BJ (cell line): ENCODE measurements at regions not wholly inside any gene's neighbourhood (a gene's known extent, or its start where the extent isn't known, plus 50 kb on each side); places are given as distances from the start of the nearest gene placed in this dataset.

Source experiments
- CTCF ChIA-PET: fragments of 350-600 bp; formaldehyde crosslinking; extraction: SDS; loops from one replicate; lab custom pipeline; 2021; ENCODE audit warnings: antibody characterized with exemption, inconsistent platforms; lab: Yijun Ruan, JAX
- POLR2A ChIA-PET: fragments of 300-600 bp; sonication (Branson Sonifier 250); formaldehyde crosslinking; extraction: SDS; loops from one replicate; lab custom pipeline; 2021; ENCODE audit warnings: antibody characterized with exemption; lab: Charles Lee
- DNase-seq: peaks from one replicate; pipeline ENCODE4 v3.0.0-alpha.2; 2011; ENCODE audit warnings: low read depth
- H3K27me3 ChIP-seq: 2 replicates; pipeline ENCODE4 v1.6.0; 2011; ENCODE audit warnings: low read length; ENCODE audit not compliant: control insufficient read depth, insufficient read depth
- H3K36me3 ChIP-seq: 2 replicates; pipeline ENCODE4 v1.5.1; 2011; ENCODE audit warnings: low read length; ENCODE audit not compliant: control insufficient read depth, insufficient read depth
- H3K4me3 ChIP-seq: 2 replicates; pipeline ENCODE4 v1.5.1; 2011; ENCODE audit warnings: low read depth, mild to moderate bottlenecking, control low read depth, low read length
- TF ChIP-seq, protein P1 (sequence below): IDR thresholded peaks from 2 replicates; pipeline ENCODE4 v1.5.1; 2011; ENCODE audit warnings: low read depth, mild to moderate bottlenecking, control low read depth, inconsistent platforms, low read length, moderate library complexity; ENCODE audit not compliant: insufficient read depth

DNA sequence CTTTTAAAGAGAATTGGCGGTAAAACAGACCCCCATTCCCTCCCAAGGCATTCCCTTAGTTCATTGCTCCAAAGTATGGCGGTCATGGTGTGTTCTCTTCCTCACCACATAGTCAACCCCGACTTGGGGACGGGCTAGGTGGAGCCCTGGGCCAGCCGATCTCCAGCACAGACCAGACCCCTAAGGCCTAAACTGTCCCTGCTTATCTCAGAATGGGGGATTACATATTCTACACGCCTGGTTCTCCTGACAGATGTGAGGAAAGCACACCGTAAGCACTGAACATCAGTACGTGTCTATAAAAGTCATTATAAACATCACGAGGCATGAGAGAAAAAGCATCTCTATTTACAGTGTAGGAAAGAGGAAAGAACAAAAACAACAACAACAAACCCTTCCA, 244.5 kb upstream of the STT3B start:
- ChIA-PET POLR2A (no interaction called here), CTCF (no interaction called here)
- no peak overlapping the region for H3K4me3 ChIP-seq
- H3K27me3 ChIP-seq: no peaks in the 10 kb centered on the region
- no peak for DNase-seq
- TF ChIP-seq, protein P1, sequence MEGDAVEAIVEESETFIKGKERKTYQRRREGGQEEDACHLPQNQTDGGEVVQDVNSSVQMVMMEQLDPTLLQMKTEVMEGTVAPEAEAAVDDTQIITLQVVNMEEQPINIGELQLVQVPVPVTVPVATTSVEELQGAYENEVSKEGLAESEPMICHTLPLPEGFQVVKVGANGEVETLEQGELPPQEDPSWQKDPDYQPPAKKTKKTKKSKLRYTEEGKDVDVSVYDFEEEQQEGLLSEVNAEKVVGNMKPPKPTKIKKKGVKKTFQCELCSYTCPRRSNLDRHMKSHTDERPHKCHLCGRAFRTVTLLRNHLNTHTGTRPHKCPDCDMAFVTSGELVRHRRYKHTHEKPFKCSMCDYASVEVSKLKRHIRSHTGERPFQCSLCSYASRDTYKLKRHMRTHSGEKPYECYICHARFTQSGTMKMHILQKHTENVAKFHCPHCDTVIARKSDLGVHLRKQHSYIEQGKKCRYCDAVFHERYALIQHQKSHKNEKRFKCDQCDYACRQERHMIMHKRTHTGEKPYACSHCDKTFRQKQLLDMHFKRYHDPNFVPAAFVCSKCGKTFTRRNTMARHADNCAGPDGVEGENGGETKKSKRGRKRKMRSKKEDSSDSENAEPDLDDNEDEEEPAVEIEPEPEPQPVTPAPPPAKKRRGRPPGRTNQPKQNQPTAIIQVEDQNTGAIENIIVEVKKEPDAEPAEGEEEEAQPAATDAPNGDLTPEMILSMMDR: no peak
- no peaks in the 10 kb centered on the region for H3K36me3 ChIP-seq

DNA sequence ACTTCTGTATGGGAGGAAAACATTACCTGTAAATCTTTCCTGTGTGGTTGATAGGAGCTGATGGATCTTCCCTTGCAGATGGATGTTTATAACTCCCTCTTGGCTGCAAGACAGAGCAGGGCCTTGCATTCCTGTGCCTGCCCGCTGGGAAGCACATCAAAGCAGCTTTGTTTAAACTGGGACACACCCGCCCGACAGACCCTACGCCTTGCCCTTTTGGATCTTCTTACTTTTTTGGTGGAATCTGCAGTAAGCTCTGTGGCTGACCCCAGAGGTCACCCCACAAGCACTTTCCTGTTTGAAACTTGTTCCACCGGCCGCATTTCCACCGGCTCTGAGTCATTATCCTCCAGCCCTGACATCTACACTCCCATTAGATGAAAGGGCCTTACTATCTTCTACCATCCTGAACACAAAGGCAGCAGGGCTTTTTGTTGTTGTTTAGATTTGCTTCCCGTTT, 244.1 kb upstream of the STT3B start:
- Histone ChIP-seq H3K4me3 (no peak overlapping the region), H3K27me3 (no peaks in the 10 kb centered on the region), H3K36me3 (no peaks in the 10 kb centered on the region)
- TF ChIP-seq, protein P1: no peak
- no peak for DNase-seq
- POLR2A ChIA-PET: no interaction called here
- CTCF ChIA-PET: interaction anchor here (0.5 kb wide), 1 partner anchor 128 kb away, joined by 3 read pairs; no protein-coding TSS in a partner anchor

DNA sequence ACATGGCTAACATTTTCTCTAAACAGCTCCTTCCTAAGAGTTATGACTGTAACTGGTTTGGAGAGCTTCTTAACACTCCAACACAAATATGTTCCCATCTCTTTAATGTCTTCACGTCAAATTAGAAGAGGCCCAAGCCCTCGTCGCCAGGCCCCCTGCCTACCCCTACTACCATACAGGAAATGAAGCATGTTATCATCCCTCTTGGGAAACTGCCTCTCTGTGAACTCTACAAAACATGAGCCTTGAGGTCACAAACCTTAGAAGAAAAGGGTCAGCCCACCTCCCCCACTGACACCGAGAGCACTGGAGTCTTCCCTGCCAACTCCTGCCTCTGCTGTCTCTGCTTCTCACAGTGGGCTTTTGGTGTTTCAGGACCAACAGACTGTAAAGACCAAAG, 243.1 kb upstream of the STT3B start:
- Histone ChIP-seq H3K27me3 (no peaks in the 10 kb centered on the region), H3K4me3 (no peak overlapping the region), H3K36me3 (no peaks in the 10 kb centered on the region)
- ChIA-PET POLR2A (no interaction called here), CTCF (no interaction called here)
- TF ChIP-seq, protein P1: no peak
- DNase-seq: no peak

DNA sequence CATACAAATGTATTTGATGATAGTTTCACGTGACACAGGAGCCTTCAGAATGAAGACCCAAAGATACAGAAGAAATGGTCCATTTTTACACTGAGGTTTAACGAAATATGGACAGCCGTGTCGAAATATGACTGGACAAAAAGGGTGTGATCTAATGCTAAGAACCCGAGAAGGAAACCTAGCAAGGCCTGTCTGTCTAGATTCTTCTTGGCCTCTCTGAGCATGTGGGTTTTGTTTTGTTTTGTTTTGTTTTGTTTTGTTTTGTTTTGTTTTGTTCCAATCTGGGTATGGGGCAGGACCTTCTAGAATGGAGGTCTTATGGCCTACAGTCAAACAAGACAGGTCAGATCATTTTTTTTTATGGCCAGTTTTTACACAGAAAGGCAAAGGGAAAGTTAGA, 242.7 kb upstream of the STT3B start:
- ChIA-PET CTCF (no interaction called here), POLR2A (no interaction called here)
- DNase-seq: no peak
- H3K4me3 ChIP-seq: no peak overlapping the region
- no peaks in the 10 kb centered on the region for H3K36me3 ChIP-seq
- TF ChIP-seq, protein P1: no peak
- no peaks in the 10 kb centered on the region for H3K27me3 ChIP-seq

DNA sequence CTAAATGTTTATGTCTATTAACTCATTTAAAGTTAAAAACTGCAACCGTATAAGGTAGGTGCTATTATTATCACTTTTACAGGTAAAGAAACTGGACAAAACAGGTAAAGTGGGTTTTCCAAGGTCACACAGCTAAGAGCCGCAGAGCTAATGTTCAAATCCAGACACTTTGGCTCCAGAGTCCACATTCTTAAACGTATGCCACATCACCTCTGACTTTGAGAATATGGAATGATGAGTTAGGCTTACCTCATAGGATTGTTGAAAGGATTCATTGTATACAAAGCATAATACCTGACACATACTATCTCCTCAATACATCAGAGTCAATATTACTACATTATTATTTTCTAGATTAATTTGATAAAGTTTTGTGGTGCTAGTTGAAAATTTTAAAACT, 240.9 kb upstream of the STT3B start:
- POLR2A ChIA-PET: no interaction called here
- Histone ChIP-seq H3K27me3 (no peaks in the 10 kb centered on the region), H3K36me3 (no peaks in the 10 kb centered on the region), H3K4me3 (no peak overlapping the region)
- CTCF ChIA-PET: no interaction called here
- no peak for DNase-seq
- TF ChIP-seq, protein P1: no peak
